ENCODE measurements at regions not wholly inside any gene's neighbourhood (a gene's known extent, or its start where the extent isn't known, plus 50 kb on each side); places are given as distances from the start of the nearest gene placed in this dataset.

- FAIRE-seq (no peak), DNase-seq (ENCODE audit: low read depth) (no peak)
- Histone ChIP-seq H3K4me3 (ENCODE audit: low read depth, low read length) (no peak overlapping the region), H3K27me3 (ENCODE audit: control insufficient read depth, insufficient read depth, low read length) (no peaks in the 10 kb centered on the region), H3K36me3 (ENCODE audit: control insufficient read depth, insufficient read depth, low read length) (no peaks in the 10 kb centered on the region)
- TF ChIP-seq CTCF (IDR thresholded peaks at IDR 0.05; ENCODE audit: insufficient read depth, low read length, severe bottlenecking), result no peak
Observed at GRCh38 chr4:128560754-128561495, 248.6 kb upstream of the JADE1 start.

- DNase-seq (ENCODE audit: low read depth) (no peak), FAIRE-seq (no peak)
- no peaks in the 10 kb centered on the region for H3K27me3 ChIP-seq (ENCODE audit: control insufficient read depth, insufficient read depth, low read length)
- no peaks in the 10 kb centered on the region for H3K36me3 ChIP-seq (ENCODE audit: control insufficient read depth, insufficient read depth, low read length)
- H3K4me3 ChIP-seq (ENCODE audit: low read depth, low read length), result no peak overlapping the region
- TF ChIP-seq CTCF (IDR thresholded peaks at IDR 0.05; ENCODE audit: insufficient read depth, low read length, severe bottlenecking), result no peak
Observed at GRCh38 chr4:128558896-128559679, 250.4 kb upstream of the JADE1 start.

- H3K36me3 ChIP-seq (ENCODE audit: control insufficient read depth, insufficient read depth, low read length), result no peaks in the 10 kb centered on the region
- FAIRE-seq (no peak), DNase-seq (ENCODE audit: low read depth) (no peak)
- TF ChIP-seq CTCF (IDR thresholded peaks at IDR 0.05; ENCODE audit: insufficient read depth, low read length, severe bottlenecking), result no peak
- no peak overlapping the region for H3K4me3 ChIP-seq (ENCODE audit: low read depth, low read length)
- H3K27me3 ChIP-seq (ENCODE audit: control insufficient read depth, insufficient read depth, low read length), result no peaks in the 10 kb centered on the region
Observed at GRCh38 chr4:128556756-128557155, 252.7 kb upstream of the JADE1 start.

- no peaks in the 10 kb centered on the region for H3K27me3 ChIP-seq (ENCODE audit: control insufficient read depth, insufficient read depth, low read length)
- FAIRE-seq, result no peak
- H3K36me3 ChIP-seq (ENCODE audit: control insufficient read depth, insufficient read depth, low read length), result no peaks in the 10 kb centered on the region
- DNase-seq (ENCODE audit: low read depth), result no peak
- TF ChIP-seq CTCF (IDR thresholded peaks at IDR 0.05; ENCODE audit: insufficient read depth, low read length, severe bottlenecking), result no peak
- H3K4me3 ChIP-seq (ENCODE audit: low read depth, low read length), result peak overlapping the region; percentile 46
Observed at GRCh38 chr4:128553686-128554515, 255.6 kb upstream of the JADE1 start.

GRCh38 chr4:128552586-128552907 is 257.0 kb upstream of the JADE1 start:
- FAIRE-seq (no peak), DNase-seq (ENCODE audit: low read depth) (no peak)
- no peak overlapping the region for H3K4me3 ChIP-seq (ENCODE audit: low read depth, low read length)
- H3K36me3 ChIP-seq (ENCODE audit: control insufficient read depth, insufficient read depth, low read length), result no peaks in the 10 kb centered on the region
- H3K27me3 ChIP-seq (ENCODE audit: control insufficient read depth, insufficient read depth, low read length), result no peaks in the 10 kb centered on the region
- TF ChIP-seq CTCF (IDR thresholded peaks at IDR 0.05; ENCODE audit: insufficient read depth, low read length, severe bottlenecking), result no peak

Data from bronchial epithelial cell (primary cell).